Lung (tissue), 11 donors: ENCODE measurements at regions not wholly inside any gene's neighbourhood (a gene's known extent, or its start where the extent isn't known, plus 50 kb on each side); places are given as distances from the start of the nearest gene placed in this dataset.

Experiments used
- ATAC-seq: fragments of 200-7000 bp; cut with Tn5 transposase; one replicate; pipeline ENCODE4 v1.9.1; 2020; ENCODE audit warnings: moderate number of reproducible peaks; ENCODE audit not compliant: insufficient read depth, low FRiP score
- DNase-seq, 3 donors: peaks; one replicate each; pipeline ENCODE4 v3.0.0-alpha.2; 2013 to 2017
- H3K27ac ChIP-seq, 2 donors: one replicate each; pipeline ENCODE4 v1.5.1; 2013; ENCODE audit warnings: mild to moderate bottlenecking in 2 of 2, moderate library complexity in 2 of 2, control low read depth in 1 of 2, inconsistent platforms in 1 of 2, low read depth in 1 of 2, low read length in 1 of 2
- H3K27me3 ChIP-seq, 3 donors: one replicate each; pipeline ENCODE4 v1.5.1; 2013; ENCODE audit warnings: low read length in 2 of 3; ENCODE audit not compliant: control insufficient read depth in 3 of 3, insufficient read depth in 3 of 3
- H3K36me3 ChIP-seq, 4 donors: one replicate each; pipeline ENCODE4 v1.5.1; 2013; ENCODE audit warnings: low read length in 4 of 4, mild to moderate bottlenecking in 1 of 4, moderate library complexity in 1 of 4; ENCODE audit not compliant: control insufficient read depth in 4 of 4, insufficient read depth in 4 of 4
- H3K4me1 ChIP-seq, 5 donors: one replicate each; pipeline ENCODE4 v1.5.1; 2013; ENCODE audit warnings: low read length in 5 of 5, mild to moderate bottlenecking in 2 of 5, moderate library complexity in 1 of 5; ENCODE audit not compliant: control insufficient read depth in 5 of 5, insufficient read depth in 5 of 5
- H3K4me3 ChIP-seq: one replicate; pipeline ENCODE4 v1.5.1; 2013; ENCODE audit warnings: mild to moderate bottlenecking, control low read depth, moderate library complexity
- H3K9ac ChIP-seq, 2 donors: one replicate each; pipeline ENCODE4 v1.5.1; 2013; ENCODE audit warnings: low read length in 2 of 2, control low read depth in 1 of 2; ENCODE audit not compliant: insufficient read depth in 1 of 2
- H3K9me3 ChIP-seq, 4 donors: one replicate each; pipeline ENCODE4 v1.5.1; 2013; ENCODE audit warnings: low read length in 3 of 4, mild to moderate bottlenecking in 1 of 4, moderate library complexity in 1 of 4; ENCODE audit not compliant: control insufficient read depth in 4 of 4, insufficient read depth in 3 of 4
- CTCF ChIP-seq: IDR thresholded peaks from 2 replicates; pipeline ENCODE4 v1.5.1; 2012; ENCODE audit warnings: mild to moderate bottlenecking; ENCODE audit errors: control extremely low read depth, extremely low read depth
- WGBS, 2 donors: extraction: QIAGEN DNeasy Blood & Tissue Kit; methylation state at CpG; one replicate each; pipeline ENCODE4 v1.1.7; 2013; 5-methylcytosine and 5-hydroxymethylcytosine counted together
- donor health status: control.
- donor health status: control.
- donor health status: Bipolar disorder and iron deficiency.
- donor health status: healthy.
- donor health status: DM: yes; HTN: yes; CAD: no.

DNA sequence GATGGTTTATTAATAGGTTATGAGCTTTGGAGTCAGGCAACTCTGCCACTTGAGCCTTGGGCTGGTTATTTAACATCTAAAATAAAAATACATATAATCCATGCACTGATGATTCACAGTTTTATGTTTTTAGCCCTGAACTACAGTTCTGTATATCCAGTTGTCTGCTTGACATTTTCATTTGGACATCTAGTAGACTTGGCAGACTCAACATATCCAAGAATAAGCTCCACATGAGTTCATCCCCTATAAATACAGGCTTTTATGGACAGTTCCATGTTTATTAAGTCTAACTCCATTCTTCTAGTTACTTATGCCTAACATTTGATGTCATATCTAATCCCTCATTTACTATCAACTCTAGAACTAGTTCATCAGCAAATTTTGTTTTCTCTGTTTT is 174.2 kb downstream of the KIF2B start:
- Histone ChIP-seq H3K27ac (no peak overlapping the region), H3K9ac (no peak overlapping the region), H3K27me3 (no peaks in the 10 kb centered on the region), H3K4me1 (peaks cover 0 to 1% (median 0%) of the 10 kb centered on the region in 5 donors), H3K9me3 (no peaks in the 10 kb centered on the region), H3K36me3 (no peaks in the 10 kb centered on the region), H3K4me3 (no peak overlapping the region)
- DNase-seq (no peak), ATAC-seq (no peak)
- no peak for TF ChIP-seq CTCF

- Histone ChIP-seq H3K4me1 (no peaks in the 10 kb centered on the region), H3K9me3 (no peaks in the 10 kb centered on the region), H3K9ac (no peak overlapping the region), H3K27me3 (no peaks in the 10 kb centered on the region), H3K36me3 (no peaks in the 10 kb centered on the region), H3K27ac (no peak overlapping the region), H3K4me3 (no peak overlapping the region)
- TF ChIP-seq CTCF: no peak
- WGBS, 2 donors: 63 to 68% methylated on average over 2 of the region's 2 CpGs
- DNase-seq (no peak), ATAC-seq (no peak)
These were observed 185.1 kb downstream of the KIF2B start for GRCh38 chr17:54007855-54008254.

DNA sequence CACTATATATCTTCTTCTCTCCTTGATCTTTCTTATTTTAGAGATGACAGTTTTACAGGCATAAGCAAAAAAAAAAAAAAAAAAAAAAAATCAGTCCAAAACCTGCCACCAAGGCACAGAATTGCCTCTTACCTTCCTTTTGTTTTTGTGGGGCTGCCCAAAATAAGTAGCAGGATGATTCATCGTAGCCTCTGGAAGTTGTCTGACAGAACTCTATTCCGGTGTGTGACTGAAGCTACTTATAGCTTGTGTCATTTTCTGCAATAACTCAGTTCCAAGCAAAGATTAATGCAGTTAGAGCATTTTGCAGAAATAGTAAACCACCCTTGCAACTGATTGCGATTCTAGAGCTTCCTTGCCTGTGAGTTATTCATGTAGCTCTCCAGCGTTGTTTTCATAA is 186.8 kb downstream of the KIF2B start:
- no peak for TF ChIP-seq CTCF
- ATAC-seq (no peak), DNase-seq (no peak)
- H3K27ac ChIP-seq: no peak overlapping the region
- H3K36me3 ChIP-seq: no peaks in the 10 kb centered on the region
- WGBS, 2 donors: 70 to 90% methylated on average over 4 of the region's 4 CpGs
- H3K4me1 ChIP-seq: no peaks in the 10 kb centered on the region
- H3K9me3 ChIP-seq: no peaks in the 10 kb centered on the region
- H3K27me3 ChIP-seq: no peaks in the 10 kb centered on the region
- no peak overlapping the region for H3K4me3 ChIP-seq
- no peak overlapping the region for H3K9ac ChIP-seq

DNA sequence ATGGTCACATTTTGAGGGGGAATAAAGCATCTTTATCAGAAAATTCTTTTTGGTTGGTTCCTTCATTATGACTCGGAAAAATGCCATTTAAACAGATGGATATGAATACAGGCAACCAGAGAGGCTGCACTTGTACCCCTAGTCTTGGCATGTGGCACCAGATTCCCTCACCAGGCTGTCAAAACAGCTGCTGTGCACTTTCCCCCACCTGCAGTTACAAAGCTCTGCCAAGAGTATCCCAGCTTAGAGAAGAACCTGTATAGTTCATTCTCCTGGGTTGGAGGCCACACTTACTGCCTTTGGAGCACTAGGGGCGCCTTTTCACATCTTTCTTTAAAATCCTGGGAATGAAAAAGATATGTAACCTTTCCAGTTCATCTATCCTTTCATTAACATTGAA is 190.3 kb downstream of the KIF2B start:
- H3K4me1 ChIP-seq: no peaks in the 10 kb centered on the region
- H3K9me3 ChIP-seq: no peaks in the 10 kb centered on the region
- 68 to 69% methylated on average over 2 of the region's 2 CpGs for WGBS, 2 donors
- H3K4me3 ChIP-seq: no peak overlapping the region
- no peak overlapping the region for H3K9ac ChIP-seq
- no peaks in the 10 kb centered on the region for H3K27me3 ChIP-seq
- no peak for TF ChIP-seq CTCF
- no peaks in the 10 kb centered on the region for H3K36me3 ChIP-seq
- H3K27ac ChIP-seq: no peak overlapping the region
- DNase-seq (no peak), ATAC-seq (no peak)
